Ovary (tissue), 3 donors: ENCODE measurements at regions not wholly inside any gene's neighbourhood (a gene's known extent, or its start where the extent isn't known, plus 50 kb on each side); places are given as distances from the start of the nearest gene placed in this dataset.

ENCODE experiments used
- POLR2A ChIP-seq: fragments of 450-650 bp; IDR thresholded peaks from one replicate; pipeline ENCODE4 v1.6.1; 2017; ENCODE audit warnings: antibody characterized with exemption, mild to moderate bottlenecking, moderate library complexity
- TF ChIP-seq, protein P1 (sequence below), 3 donors: fragments of 450-650 bp in 2 of 3; fragments of 200-600 bp in 1 of 3; IDR thresholded peaks; one replicate each; pipeline versions ENCODE4 v1.5.1 to v1.8.0; 2016 to 2022; ENCODE audit warnings: antibody characterized with exemption in 3 of 3, mild to moderate bottlenecking in 1 of 3
- donor health status: DM: no; HTN: no; CAD: no.

DNA sequence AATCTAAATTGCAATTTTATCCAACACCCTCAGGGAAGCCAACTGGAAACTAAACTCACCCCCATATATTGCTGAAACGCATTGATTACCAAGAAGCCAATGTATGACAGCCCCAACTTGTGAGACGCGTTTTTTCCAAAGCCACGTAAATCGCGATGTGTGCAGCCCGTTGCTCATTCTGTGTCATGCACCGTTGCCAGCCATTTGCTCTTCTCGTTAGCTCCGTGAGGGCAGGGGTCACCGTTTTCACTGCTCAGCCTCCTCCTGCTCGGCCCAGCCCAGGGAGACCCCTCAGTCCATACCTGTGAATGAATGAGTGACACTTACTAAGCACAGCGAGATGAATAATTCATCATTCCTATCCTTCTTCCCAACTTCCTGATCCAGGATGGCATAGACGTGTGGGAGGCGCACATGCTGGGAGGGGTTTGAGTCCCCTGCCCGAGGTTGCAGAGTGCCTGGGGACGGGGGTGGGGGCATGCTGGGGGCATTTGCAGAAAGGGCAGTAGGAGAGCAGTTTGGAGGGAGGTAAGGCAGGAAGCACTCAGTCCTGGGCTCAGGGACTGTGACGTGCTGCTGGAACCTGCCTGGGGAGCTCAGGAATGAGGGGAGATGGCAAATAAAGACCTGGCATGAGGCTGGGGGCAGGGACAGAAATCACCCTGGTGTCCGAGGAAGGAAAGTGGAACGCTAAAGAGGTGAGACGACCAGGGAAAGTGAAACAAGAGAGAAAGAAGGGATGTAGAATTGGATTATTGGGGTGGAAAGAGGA, 104.2 kb upstream of the SDK1 start:
- TF ChIP-seq, protein P1, sequence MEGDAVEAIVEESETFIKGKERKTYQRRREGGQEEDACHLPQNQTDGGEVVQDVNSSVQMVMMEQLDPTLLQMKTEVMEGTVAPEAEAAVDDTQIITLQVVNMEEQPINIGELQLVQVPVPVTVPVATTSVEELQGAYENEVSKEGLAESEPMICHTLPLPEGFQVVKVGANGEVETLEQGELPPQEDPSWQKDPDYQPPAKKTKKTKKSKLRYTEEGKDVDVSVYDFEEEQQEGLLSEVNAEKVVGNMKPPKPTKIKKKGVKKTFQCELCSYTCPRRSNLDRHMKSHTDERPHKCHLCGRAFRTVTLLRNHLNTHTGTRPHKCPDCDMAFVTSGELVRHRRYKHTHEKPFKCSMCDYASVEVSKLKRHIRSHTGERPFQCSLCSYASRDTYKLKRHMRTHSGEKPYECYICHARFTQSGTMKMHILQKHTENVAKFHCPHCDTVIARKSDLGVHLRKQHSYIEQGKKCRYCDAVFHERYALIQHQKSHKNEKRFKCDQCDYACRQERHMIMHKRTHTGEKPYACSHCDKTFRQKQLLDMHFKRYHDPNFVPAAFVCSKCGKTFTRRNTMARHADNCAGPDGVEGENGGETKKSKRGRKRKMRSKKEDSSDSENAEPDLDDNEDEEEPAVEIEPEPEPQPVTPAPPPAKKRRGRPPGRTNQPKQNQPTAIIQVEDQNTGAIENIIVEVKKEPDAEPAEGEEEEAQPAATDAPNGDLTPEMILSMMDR (IDR thresholded peaks at IDR 0.05) = no peak
- TF ChIP-seq POLR2A = no peak
